ENCODE measurements at regions not wholly inside any gene's neighbourhood (a gene's known extent, or its start where the extent isn't known, plus 50 kb on each side); places are given as distances from the start of the nearest gene placed in this dataset.
"Not testable (repeated sequence)": the region's sequence is repeated elsewhere in the genome, so short reads cannot be mapped to it uniquely, and the experiment has no call there.

- no peak overlapping the region for H3K27ac ChIP-seq (ENCODE audit: low read length)
- H3K27me3 ChIP-seq (ENCODE audit: insufficient read depth, low read length): no peaks in the 10 kb centered on the region
- H3K36me3 ChIP-seq (ENCODE audit: insufficient read depth, low read depth, low read length): no peaks in the 10 kb centered on the region
- H3K4me1 ChIP-seq (ENCODE audit: insufficient read depth, low read length): no peaks in the 10 kb centered on the region
- no peaks in the 10 kb centered on the region for H3K9me3 ChIP-seq (ENCODE audit: insufficient read depth, low read depth, low read length)
- H3K9ac ChIP-seq (ENCODE audit: low read depth, low read length): no peak overlapping the region
- no peak overlapping the region for H3K4me3 ChIP-seq (ENCODE audit: low read length)
These were observed 73.8 kb downstream of the SLC25A46 start for GRCh38 chr5:110812639-110813038.

GRCh38 chr5:110815916-110816605, 77.3 kb downstream of the SLC25A46 start:
- H3K27me3 ChIP-seq (ENCODE audit: insufficient read depth, low read length): no peaks in the 10 kb centered on the region
- no peaks in the 10 kb centered on the region for H3K9me3 ChIP-seq (ENCODE audit: insufficient read depth, low read depth, low read length)
- H3K27ac ChIP-seq (ENCODE audit: low read length): no peak overlapping the region
- H3K36me3 ChIP-seq (ENCODE audit: insufficient read depth, low read depth, low read length): no peaks in the 10 kb centered on the region
- no peak overlapping the region for H3K9ac ChIP-seq (ENCODE audit: low read depth, low read length)
- no peak overlapping the region for H3K4me3 ChIP-seq (ENCODE audit: low read length)
- H3K4me1 ChIP-seq (ENCODE audit: insufficient read depth, low read length): no peaks in the 10 kb centered on the region

- H3K27ac ChIP-seq (ENCODE audit: low read length): no peak overlapping the region
- no peak overlapping the region for H3K4me3 ChIP-seq (ENCODE audit: low read length)
- H3K4me1 ChIP-seq (ENCODE audit: insufficient read depth, low read length): no peaks in the 10 kb centered on the region
- no peaks in the 10 kb centered on the region for H3K36me3 ChIP-seq (ENCODE audit: insufficient read depth, low read depth, low read length)
- no peaks in the 10 kb centered on the region for H3K27me3 ChIP-seq (ENCODE audit: insufficient read depth, low read length)
- H3K9ac ChIP-seq (ENCODE audit: low read depth, low read length): no peak overlapping the region
- H3K9me3 ChIP-seq (ENCODE audit: insufficient read depth, low read depth, low read length): no peaks in the 10 kb centered on the region; the same call in 1 of the 2 replicates
These were observed 78.7 kb downstream of the SLC25A46 start for GRCh38 chr5:110817459-110817858.

- Histone ChIP-seq H3K9ac (ENCODE audit: low read depth, low read length) (no peak overlapping the region), H3K4me1 (ENCODE audit: insufficient read depth, low read length) (no peaks in the 10 kb centered on the region), H3K36me3 (ENCODE audit: insufficient read depth, low read depth, low read length) (no peaks in the 10 kb centered on the region), H3K9me3 (ENCODE audit: insufficient read depth, low read depth, low read length) (peaks cover 53% of the 10 kb centered on the region), H3K4me3 (ENCODE audit: low read length) (no peak overlapping the region), H3K27ac (ENCODE audit: low read length) (no peak overlapping the region), H3K27me3 (ENCODE audit: insufficient read depth, low read length) (no peaks in the 10 kb centered on the region)
These were observed 84.8 kb downstream of the SLC25A46 start for GRCh38 chr5:110823571-110823970.

- Histone ChIP-seq H3K9me3 (ENCODE audit: insufficient read depth, low read depth, low read length) (peaks cover 65% of the 10 kb centered on the region), H3K36me3 (ENCODE audit: insufficient read depth, low read depth, low read length) (no peaks in the 10 kb centered on the region), H3K9ac (ENCODE audit: low read depth, low read length) (no peak overlapping the region), H3K4me1 (ENCODE audit: insufficient read depth, low read length) (no peaks in the 10 kb centered on the region), H3K4me3 (ENCODE audit: low read length) (no peak overlapping the region), H3K27ac (ENCODE audit: low read length) (no peak overlapping the region), H3K27me3 (ENCODE audit: insufficient read depth, low read length) (no peaks in the 10 kb centered on the region)
These were observed 86.2 kb downstream of the SLC25A46 start for GRCh38 chr5:110824936-110825441.

GRCh38 chr5:110832683-110833082, 93.9 kb downstream of the SLC25A46 start:
- no peaks in the 10 kb centered on the region for H3K27me3 ChIP-seq (ENCODE audit: insufficient read depth, low read length)
- no peaks in the 10 kb centered on the region for H3K36me3 ChIP-seq (ENCODE audit: insufficient read depth, low read depth, low read length)
- no peaks in the 10 kb centered on the region for H3K4me1 ChIP-seq (ENCODE audit: insufficient read depth, low read length)
- H3K27ac ChIP-seq (ENCODE audit: low read length): no peak overlapping the region
- H3K9ac ChIP-seq (ENCODE audit: low read depth, low read length): no peak overlapping the region
- H3K9me3 ChIP-seq (ENCODE audit: insufficient read depth, low read depth, low read length): peaks cover 24% of the 10 kb centered on the region
- no peak overlapping the region for H3K4me3 ChIP-seq (ENCODE audit: low read length)

GRCh38 chr5:110834933-110835332, 96.1 kb downstream of the SLC25A46 start:
- not testable (repeated sequence) for H3K4me1 ChIP-seq (ENCODE audit: insufficient read depth, low read length); H3K4me3 ChIP-seq (ENCODE audit: low read length); H3K36me3 ChIP-seq (ENCODE audit: insufficient read depth, low read depth, low read length); H3K27ac ChIP-seq (ENCODE audit: low read length); H3K9me3 ChIP-seq (ENCODE audit: insufficient read depth, low read depth, low read length); H3K9ac ChIP-seq (ENCODE audit: low read depth, low read length); H3K27me3 ChIP-seq (ENCODE audit: insufficient read depth, low read length)

GRCh38 chr5:110836851-110837250, 98.0 kb downstream of the SLC25A46 start:
- Histone ChIP-seq H3K27me3 (ENCODE audit: insufficient read depth, low read length) (no peaks in the 10 kb centered on the region), H3K27ac (ENCODE audit: low read length) (no peak overlapping the region)

GRCh38 chr5:110838357-110838756, 99.5 kb downstream of the SLC25A46 start:
- H3K4me1 ChIP-seq (ENCODE audit: insufficient read depth, low read length); H3K27ac ChIP-seq (ENCODE audit: low read length); H3K9me3 ChIP-seq (ENCODE audit: insufficient read depth, low read depth, low read length); H3K9ac ChIP-seq (ENCODE audit: low read depth, low read length); H3K36me3 ChIP-seq (ENCODE audit: insufficient read depth, low read depth, low read length); H3K27me3 ChIP-seq (ENCODE audit: insufficient read depth, low read length); H3K4me3 ChIP-seq (ENCODE audit: low read length): not testable (repeated sequence)

More at GRCh38 chr5:110836851-110837250, 98.0 kb downstream of the SLC25A46 start:
- no peak overlapping the region for H3K4me3 ChIP-seq (ENCODE audit: low read length)
- no peaks in the 10 kb centered on the region for H3K36me3 ChIP-seq (ENCODE audit: insufficient read depth, low read depth, low read length)
- no peak overlapping the region for H3K9ac ChIP-seq (ENCODE audit: low read depth, low read length)
- no peaks in the 10 kb centered on the region for H3K9me3 ChIP-seq (ENCODE audit: insufficient read depth, low read depth, low read length)
- no peaks in the 10 kb centered on the region for H3K4me1 ChIP-seq (ENCODE audit: insufficient read depth, low read length)

- no peak overlapping the region for H3K9ac ChIP-seq (ENCODE audit: low read depth, low read length)
- no peaks in the 10 kb centered on the region for H3K9me3 ChIP-seq (ENCODE audit: insufficient read depth, low read depth, low read length)
- no peak overlapping the region for H3K4me3 ChIP-seq (ENCODE audit: low read length)
- no peaks in the 10 kb centered on the region for H3K4me1 ChIP-seq (ENCODE audit: insufficient read depth, low read length)
- H3K27ac ChIP-seq (ENCODE audit: low read length): no peak overlapping the region
- no peaks in the 10 kb centered on the region for H3K27me3 ChIP-seq (ENCODE audit: insufficient read depth, low read length)
- H3K36me3 ChIP-seq (ENCODE audit: insufficient read depth, low read depth, low read length): no peaks in the 10 kb centered on the region
These were observed 100.2 kb downstream of the SLC25A46 start for GRCh38 chr5:110838961-110839360.

- Histone ChIP-seq H3K36me3 (ENCODE audit: insufficient read depth, low read depth, low read length) (no peaks in the 10 kb centered on the region), H3K27ac (ENCODE audit: low read length) (no peak overlapping the region), H3K27me3 (ENCODE audit: insufficient read depth, low read length) (no peaks in the 10 kb centered on the region), H3K9me3 (ENCODE audit: insufficient read depth, low read depth, low read length) (no peaks in the 10 kb centered on the region), H3K4me1 (ENCODE audit: insufficient read depth, low read length) (no peaks in the 10 kb centered on the region), H3K4me3 (ENCODE audit: low read length) (no peak overlapping the region), H3K9ac (ENCODE audit: low read depth, low read length) (no peak overlapping the region)
These were observed 101.6 kb downstream of the SLC25A46 start for GRCh38 chr5:110840347-110840960.

GRCh38 chr5:110841137-110841536, 102.3 kb downstream of the SLC25A46 start:
- Histone ChIP-seq H3K4me3 (ENCODE audit: low read length) (no peak overlapping the region), H3K9ac (ENCODE audit: low read depth, low read length) (no peak overlapping the region), H3K36me3 (ENCODE audit: insufficient read depth, low read depth, low read length) (no peaks in the 10 kb centered on the region), H3K4me1 (ENCODE audit: insufficient read depth, low read length) (no peaks in the 10 kb centered on the region), H3K9me3 (ENCODE audit: insufficient read depth, low read depth, low read length) (no peaks in the 10 kb centered on the region), H3K27me3 (ENCODE audit: insufficient read depth, low read length) (no peaks in the 10 kb centered on the region), H3K27ac (ENCODE audit: low read length) (no peak overlapping the region)
